Middle frontal gyrus (tissue), 1 donor: ENCODE measurements at regions not wholly inside any gene's neighbourhood (a gene's known extent, or its start where the extent isn't known, plus 50 kb on each side); places are given as distances from the start of the nearest gene placed in this dataset.
"Not testable (repeated sequence)": the region's sequence is repeated elsewhere in the genome, so short reads cannot be mapped to it uniquely, and the experiment has no call there.

ENCODE experiments used
- DNase-seq: peaks from one replicate; pipeline ENCODE4 v3.0.0-alpha.2; 2015; ENCODE audit warnings: low spot score; ENCODE audit errors: extremely low spot score

DNA sequence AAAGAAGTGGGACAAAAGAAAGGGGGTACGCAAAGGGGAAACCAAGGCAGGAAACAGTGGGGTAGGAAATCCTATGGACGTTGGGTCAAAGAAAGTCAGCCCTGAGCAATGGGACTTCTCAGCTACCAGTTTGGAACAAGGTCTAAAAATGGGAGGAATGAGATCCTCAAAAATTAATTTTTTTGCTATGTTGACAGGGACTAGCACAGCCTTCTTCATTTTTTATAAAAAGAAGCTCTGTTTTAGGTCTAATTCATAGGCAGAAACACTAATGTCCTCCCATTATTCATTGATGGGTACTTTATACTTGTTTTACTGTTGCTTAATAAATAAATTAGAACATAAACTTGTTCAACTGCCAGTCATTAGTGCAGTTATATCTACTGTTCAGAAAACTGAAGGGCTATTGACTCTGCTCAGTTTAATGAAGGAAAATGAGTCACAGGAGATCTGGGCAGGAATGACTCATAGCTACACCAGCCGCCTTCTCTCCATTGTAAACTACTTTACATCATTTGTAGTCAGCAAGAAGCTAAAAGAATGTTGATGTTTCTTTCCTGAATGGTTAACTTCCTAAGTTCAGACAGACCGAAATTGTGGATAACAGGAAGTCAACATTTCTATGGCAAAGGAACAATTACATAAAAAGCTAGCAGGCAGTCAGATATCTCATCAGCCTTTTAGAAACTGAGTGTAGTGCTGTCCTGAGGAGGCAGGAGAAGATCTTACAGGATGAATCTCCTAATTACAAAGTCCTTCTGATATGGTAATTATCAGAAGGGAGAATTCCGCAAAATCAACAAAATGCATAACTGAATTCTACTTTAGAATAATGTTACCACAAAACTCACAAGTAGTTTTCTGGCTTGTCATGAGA, 356.4 kb upstream of the PKN2 start:
- no peak for DNase-seq

DNA sequence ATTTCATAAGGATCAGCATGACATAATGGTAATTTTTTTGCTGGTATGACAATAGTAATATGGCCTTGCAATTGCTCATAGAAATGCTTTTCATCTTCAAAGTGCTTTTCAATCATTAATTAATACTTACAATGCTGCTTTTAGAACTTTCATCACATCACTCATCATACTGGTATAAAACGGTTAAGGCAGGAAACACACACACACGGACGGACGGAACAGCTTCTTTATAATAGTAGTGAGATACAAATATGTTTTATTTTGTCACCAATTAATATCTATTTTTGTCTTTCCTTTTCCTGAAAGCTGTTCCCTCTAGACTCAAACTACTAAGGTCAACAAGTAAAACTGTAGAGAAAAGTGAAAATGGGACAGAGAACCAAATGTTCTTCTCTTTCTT, 353.9 kb upstream of the PKN2 start:
- no peak for DNase-seq

DNA sequence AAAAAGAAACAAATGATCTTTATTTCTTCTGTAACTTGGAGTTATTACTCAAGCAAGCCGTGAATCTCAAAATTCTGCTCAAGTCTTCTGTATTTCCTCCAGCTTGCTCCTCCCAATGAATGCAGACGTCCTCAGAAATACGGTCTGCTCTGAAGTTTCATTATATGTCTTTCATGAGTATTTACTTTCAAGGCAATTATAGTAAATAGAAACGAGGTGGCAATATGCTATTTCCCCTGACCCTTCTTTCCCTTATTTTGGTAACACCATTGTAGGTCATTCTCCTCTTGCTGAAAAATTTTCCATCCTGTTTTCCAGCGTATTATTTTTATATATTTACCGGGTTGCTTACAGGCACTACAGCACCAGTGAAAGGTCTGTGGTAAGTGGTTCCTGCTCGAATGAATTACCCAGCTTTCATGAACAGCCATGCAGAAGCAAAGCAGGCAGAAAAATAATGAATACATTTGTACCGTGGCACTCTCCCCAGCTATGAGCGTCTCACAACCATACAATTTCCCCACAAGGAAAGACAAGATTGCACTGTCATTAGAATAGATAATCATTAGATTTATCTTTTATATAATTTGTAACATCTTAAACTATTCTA, 350.9 kb upstream of the PKN2 start:
- DNase-seq, result no peak

DNA sequence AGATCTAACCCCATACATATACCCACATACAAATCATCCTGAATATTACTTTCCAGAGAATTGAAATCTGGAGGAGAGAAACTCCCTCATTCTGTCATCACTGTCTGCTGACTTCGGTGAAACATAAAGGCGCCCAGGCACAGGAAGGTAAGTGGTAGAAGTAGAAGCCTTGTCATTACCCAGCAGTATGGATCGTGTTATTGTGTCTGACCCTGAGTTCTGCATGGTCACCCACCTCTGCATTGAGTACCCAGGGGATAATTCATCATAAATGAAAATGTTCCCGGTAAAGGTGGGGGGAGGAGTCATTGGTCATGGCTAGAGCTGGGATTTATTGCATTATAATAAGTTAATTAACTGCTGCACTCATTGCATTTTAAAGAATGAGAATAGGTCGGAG, 342.6 kb upstream of the PKN2 start:
- no peak for DNase-seq

DNA sequence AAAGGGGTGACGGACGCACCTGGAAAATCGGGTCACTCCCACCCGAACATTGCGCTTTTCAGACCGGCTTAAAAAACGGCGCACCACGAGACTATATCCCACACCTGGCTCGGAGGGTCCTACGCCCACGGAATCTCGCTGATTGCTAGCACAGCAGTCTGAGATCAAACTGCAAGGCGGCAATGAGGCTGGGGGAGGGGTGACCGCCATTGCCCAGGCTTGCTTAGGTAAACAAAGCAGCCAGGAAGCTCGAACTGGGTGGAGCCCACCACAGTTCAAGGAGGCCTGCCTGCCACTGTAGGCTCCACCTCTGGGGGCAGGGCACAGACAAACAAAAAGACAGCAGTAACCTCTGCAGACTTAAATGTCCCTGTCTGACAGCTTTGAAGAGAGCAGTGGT, 342.0 kb upstream of the PKN2 start:
- not testable (repeated sequence) for DNase-seq

DNA sequence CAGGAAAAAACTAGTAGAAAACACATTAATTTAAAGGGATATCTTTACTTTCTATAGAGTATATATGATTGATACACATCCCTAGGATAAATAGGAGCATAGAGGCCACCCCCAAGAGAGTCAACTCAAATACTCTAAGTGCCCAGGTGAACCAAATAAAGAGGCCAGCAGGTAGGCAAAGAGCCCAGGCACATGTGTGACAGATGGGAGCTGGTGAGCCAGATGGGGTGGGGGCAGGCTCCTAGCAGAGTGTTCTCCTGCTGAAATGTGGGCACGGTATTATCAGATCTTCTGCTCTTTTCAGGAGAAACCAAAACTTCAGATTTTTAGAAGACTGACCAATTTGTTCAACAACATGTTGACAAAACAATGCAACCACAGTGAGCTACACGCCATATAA, 333.4 kb upstream of the PKN2 start:
- no peak for DNase-seq

DNA sequence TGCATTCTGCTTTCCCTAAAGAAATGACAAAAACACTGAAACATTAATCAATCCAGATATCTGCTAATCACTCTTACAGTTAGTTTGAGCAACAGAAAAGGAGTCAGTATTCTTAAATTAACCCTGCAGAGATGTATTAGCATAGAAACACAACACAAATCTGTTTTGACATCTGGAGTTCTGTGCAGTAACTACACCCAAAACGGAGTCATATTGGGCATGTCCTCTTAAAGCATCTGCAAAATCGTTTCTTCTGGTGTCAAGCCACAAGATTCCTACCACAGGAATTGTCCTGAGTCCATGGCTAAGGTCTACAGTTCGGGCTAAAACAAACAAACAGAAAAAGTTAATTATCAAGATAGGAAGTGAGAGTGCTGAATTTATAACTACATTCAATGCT, 332.1 kb upstream of the PKN2 start:
- DNase-seq, result no peak

DNA sequence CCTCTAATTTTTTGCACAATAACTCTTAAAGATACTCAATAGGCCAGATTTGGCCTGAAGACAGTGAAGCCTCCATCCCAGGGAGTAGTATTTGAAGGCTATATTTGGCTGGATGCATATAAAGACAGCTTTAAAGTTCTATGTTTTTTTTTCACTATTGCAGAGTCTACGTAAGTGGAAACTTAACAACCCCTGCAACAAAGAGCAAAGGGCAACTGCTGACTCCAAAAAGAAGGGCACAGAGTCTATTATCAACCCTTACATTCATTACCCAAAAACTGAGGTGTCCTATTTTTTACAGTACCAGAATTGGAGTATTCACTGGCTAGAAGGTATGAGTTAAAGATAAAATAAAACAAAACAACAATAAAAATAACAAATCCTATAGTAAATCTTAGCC, 329.8 kb upstream of the PKN2 start:
- no peak for DNase-seq

DNA sequence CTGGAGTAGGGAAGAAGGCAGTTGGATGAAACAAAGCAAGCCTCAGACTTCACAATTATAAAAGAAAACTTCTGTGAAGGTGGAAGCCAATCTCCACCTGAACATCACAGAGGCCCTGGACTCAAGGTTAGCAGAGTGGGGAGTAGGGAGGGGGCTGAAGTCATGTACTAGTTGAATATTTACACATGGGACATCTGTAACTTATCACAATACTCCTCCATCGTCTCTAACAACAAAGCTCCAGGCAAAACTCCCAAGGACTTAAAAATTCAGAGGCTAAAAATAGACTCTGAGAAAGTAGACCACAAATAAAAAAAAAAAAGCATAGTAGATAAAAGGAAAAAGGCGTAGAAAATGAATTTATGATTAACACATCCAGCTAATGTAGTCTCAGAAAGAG, 326.3 kb upstream of the PKN2 start:
- no peak for DNase-seq

DNA sequence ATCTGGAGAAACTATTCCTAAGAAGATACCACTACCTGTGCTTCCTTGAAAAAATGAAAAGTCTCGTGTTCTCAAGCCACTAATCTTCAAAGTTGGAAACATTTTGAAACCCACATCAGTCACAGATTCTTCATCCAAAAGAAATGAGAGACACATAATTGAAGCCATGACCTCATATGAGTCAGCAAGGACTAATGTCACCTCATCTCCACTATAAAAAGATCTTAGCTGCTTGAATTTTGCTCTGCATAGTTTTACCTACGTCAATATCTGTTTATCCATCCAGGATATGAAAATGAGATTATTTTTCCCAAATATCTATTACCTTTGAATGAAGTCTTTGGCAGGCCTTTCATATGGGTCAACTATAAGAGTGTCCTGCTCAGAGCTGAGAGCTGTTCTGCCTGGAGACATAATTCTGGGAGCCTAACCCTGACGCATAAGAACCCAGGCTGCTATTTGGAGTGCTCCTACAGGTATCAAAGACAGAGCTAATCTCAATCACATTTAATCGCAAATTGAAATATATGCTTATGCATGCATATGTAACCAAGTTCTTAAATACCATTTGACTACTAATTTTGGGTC, 312.5 kb upstream of the PKN2 start:
- no peak for DNase-seq

DNA sequence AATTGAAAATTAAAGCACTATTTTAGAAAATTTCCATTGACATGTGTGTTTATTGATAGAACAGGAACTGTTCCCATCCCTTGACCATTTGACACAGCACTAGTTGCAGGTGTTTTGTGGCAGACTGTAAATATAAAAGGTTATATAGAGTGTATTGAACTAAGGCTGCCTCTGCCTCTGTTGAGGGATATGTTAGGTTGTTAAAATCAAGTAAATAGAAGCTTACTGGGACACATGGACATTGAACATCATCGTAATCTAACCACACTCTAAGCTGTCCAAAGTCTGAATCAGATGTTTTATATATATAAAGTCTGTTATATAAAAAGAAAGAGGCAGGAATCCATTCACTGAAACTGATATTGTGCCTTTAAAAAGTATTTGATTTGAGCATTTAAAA, 308.1 kb upstream of the PKN2 start:
- no peak for DNase-seq

DNA sequence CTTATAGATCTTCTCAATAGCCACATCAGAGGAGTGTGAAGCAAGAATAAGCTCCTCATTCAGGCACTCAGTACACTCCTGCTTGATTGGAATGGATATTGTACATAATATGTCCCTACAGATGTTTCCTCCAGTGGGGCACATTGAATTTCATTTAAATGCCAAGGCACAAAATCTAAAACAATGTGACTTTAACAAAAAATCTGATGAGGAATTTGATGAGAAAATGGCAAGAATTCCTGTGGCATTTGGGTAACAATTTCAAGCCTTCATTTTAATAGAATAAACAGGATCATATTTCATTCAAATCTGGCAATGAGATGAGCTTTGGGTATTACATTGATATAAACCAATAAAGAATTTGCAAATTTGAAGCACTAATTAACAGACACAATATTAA, 307.7 kb upstream of the PKN2 start:
- DNase-seq, result no peak

DNA sequence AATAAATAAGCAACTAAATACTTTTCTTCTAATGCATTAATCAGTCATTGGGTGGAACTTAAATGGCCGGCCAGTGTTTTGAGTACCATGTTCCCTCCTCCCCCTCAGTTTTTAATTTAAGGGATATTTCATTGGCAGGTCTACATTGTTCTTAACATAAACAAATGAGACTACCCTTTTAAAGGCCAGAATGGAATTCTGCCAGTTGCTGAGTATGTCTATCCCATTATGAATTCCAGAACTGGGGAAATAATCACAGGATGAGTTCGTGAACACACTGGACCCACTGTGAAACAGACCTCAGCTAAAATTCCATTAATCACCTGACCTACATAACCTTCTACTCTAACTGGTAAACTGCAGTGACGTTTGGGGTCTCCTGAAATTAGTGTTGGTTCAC, 305.5 kb upstream of the PKN2 start:
- no peak for DNase-seq

DNA sequence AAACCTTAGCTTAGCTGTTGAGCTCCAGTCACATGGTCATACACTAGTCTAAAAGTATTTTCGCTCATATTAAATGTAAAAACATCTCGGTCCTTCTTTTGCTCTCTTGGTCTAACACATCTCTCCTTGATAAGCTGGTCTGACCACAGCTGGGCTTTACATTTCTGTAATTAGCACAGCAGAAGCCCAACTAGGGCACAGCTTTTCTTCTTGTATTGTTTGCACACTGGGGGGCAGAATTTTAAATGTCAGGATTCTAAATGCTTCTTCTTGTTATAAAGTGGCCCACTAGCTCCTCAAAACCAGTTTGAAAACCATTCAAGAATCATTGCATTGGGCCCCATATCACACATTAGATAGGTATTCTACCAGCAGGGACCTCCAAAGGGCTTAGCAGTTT, 289.1 kb upstream of the PKN2 start:
- no peak for DNase-seq

DNA sequence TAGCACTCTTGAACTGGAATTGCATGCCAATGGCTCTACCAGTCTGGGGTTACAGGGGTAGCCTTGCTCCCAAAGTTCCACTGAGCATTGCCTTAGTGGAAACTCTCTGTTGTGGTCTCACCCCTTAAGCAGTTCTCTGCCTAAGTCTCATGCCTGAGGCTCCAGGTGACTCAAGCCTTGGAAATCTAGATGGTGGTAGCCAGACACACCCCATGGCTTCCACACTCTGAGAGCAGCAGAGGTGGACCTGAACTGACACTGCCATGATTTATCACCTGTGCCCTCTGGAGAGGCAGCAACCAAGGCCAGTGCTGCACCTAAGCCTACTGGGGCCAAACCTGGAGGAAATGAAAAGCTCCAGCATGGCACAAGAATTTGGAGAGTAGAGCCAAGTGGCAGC, 285.7 kb upstream of the PKN2 start:
- DNase-seq, result no peak

DNA sequence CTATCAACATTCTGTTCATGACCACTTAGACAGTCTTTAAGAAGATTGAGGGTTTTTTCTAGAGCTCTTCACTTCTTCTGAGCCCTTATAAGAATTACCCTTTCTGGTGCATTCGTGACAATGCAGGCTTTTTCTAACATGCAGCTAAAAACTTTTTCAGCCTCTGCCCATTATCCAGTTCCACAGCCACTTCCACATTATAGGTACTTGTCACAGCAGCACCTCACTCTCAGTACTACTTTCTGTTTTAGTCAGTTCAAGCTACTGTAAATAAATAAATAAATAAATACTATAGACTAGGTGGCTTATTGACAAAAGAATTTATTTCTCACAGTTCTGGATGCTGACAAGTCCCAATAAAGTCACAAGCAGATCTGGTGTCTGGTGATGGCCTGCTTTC, 284.4 kb upstream of the PKN2 start:
- DNase-seq, result no peak

DNA sequence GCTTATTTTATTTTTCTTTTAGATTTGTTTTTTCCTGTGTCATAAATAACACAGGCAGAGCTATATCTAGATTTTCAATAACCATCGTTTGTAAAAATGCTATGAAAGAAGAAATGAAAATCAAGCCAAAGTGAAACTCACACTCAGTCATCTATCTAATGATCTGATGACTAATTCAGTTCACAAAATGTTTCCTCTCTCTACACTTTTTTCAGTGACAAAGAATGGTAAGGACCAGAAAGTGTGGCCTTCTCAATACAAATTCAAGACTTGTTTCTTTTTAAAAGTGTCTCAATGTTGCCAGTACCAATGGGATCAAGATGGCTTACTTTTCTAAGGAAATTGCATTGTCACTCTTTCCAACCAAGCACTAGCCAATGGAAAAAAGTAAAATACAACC, 282.8 kb upstream of the PKN2 start:
- no peak for DNase-seq

DNA sequence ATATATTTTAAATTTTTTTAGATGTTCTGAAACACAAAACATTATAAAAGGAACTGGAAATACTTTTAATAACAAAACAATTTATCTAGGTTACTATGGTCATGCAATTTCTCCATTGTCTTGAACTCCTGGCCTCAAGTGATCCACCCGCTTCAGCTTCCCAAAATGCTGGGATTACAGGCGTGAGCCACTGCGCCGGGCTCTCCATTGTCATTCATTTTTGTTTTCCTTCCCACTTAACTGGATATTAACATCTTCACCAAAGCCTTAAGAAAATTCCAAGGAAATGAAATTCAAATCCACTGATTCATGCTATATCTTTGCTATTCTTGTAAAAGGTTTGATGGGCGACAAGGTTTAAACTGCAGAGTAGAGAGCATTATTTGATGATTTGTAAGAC, 279.5 kb upstream of the PKN2 start:
- no peak for DNase-seq

DNA sequence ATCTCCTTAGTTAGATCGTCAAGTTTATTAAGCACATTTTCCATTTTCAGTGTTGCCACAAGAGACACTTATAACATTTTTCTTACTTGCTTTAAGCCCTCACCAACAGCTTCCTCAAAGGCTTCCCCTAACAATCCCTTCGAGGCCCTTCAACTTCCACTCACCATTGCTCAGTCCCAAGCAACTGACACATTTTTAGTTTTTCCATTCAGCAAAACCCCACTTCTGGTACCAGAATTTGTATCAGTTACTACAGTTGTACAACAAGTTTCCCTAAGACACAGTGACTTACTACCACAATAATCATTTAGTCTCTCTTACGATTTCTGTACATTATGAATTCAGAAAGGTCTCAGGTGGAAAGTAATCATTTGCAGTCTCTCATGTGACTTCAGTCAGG, 276.8 kb upstream of the PKN2 start:
- no peak for DNase-seq

DNA sequence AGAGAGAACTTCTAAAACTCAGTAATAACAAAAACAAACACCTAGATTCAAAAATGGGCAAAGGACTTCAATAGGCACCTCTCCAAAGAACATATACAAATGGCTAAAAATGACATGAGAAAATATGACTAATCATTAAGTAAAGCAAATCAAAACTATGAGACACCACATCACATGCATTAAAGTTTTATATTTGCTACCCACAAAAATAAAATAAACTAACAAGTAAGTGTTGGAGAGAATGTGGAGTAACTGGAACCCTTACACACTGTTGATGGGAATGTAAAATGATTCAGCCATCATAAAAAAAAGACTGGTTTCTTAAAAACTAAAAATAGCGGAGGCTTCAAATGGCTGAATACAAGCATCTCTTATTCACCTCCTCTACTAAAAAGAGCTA, 262.1 kb upstream of the PKN2 start:
- DNase-seq, result no peak

DNA sequence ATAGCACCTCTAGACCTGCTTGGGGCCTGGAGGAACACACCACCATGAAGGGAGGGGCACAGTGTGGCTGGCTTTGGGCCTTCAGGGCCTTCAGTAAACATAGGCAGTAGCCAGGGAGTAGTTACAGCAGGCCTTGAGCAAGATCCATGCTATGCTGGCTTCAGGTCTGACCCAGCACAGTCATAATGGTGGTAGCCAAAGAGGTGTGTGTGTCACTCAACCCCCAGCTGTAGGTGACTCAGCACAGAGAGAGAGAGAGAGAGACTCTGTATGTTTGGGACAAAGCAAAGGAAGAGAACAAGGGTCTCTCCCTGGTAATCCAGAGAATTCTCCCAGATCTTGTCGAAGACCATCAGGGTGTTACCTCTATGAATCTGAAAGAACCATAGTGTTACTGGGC, 250.5 kb upstream of the PKN2 start:
- no peak for DNase-seq

DNA sequence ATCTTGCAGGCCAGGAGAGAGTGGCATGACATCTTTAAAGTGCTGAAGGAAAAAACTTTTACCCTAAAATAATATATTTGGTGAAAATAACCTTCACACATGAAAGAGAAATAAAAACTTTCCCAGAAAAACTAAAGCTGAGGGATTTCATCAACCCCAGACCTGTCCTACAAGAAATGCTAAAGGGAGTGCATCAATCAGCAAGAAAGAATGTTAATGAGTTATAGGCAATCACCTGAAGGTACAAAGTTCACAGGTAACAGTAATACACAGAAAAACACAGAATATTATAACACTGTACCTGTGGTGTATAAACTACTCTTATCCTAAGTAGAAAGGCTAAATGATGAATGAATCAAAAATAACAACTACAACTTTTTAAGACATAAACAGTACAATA, 249.2 kb upstream of the PKN2 start:
- DNase-seq, result no peak

DNA sequence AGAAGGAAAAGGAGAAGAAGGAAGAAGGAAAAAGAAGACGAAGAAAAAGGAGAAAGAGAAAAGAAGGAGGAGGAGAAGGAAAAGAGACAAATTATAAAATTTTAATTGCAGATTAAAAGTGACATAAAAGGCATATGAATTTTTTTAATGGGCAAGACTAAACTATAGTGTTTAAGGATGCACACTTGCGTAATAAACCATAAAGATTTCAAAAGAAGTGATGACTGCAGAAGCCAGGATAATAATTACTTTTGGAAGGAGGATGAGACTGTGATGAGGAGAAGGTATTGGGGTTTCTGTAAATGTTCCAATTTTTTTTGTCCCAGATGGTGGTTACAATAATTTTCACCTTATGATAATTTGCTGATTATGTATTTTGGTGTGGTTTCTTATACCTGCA, 243.1 kb upstream of the PKN2 start:
- DNase-seq, result no peak
